ENCODE measurements at regions not wholly inside any gene's neighbourhood (a gene's known extent, or its start where the extent isn't known, plus 50 kb on each side); places are given as distances from the start of the nearest gene placed in this dataset.
"Not testable (repeated sequence)": the region's sequence is repeated elsewhere in the genome, so short reads cannot be mapped to it uniquely, and the experiment has no call there.

DNA sequence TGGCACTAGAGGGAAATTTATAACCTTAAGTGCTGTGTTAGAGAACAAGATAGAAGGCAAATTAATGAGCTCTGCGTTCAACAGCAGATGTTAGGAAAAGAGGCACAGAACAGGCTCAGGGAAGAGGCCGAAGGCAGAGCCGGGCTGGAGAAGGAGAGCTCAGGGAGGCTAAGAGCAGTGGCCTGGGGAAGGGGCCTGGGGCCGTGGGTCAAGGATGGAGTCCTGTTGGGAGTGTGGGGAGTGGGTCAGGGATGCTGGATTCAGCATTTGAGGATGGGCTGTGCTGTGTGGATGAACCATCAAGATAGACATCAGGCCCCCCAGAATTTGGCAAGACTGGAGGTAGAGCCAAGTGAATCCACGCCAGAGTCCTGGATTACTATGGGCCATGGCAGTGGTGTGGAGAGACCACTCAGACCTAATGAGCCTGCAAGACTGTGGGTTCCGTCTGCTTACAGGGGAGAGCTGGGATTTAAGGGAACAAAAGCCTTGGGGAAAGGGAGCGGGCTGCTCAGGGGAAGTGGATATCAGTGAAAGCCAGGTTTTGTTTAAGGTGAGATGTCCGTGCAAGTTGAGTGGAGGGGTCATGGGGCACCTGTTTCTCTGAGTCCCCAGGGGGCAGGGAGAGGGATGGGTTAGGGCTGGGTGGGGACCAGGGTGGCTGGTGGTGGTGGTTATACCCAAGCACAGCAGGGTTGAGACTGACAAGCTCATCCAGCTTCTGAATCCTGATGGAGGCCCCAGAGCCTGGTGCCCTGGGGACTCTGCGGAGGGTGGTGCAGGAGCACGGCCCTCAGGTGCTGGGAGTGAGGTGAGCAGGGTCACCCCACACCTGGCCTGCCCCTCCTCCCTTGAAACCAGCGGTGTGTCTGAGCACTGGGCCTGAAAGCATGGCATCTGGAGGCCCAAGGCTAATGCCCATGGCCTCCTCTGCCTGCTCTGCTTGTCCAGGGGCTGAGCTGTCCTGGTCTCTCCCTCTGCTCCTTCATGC, 101.7 kb downstream of the BMS1 start:
- DNase-seq, result no peak

DNA sequence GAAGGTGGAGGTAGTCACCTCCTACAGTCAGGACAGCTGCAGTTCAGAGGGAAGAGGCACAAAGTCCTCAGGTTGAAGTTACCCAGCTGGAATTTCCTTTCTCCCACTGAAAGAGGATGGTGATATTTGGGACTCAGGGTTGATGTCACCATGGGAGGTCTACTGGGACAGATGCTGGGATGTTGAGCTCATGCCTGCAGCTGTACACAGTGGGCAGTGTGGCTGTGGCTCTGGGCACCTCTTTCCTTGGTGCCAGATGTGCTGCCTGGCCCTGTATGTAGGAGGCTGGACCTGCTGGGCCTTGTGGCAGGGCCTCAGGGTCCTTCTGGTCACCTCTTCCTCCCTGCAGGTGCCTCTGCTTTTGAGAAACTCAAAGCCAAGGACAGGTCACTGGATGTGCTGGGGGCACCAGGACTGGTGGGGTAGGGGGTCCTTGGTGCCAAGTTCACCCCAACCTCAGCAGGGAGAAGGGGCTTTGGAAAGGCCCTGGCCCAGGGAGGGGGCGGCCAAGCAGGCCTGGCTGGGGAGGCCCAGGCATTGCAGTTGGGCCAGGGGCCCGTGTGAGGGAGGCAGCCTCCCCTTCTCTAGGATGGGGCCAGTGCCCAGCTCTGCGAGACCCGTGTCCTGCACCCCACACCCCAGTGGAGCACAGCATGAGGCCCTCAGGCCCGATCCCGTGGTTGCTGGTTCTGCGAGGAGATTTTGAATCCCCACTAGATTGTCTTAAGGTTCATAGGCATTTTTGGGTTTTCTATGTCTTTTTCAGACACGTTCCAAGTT, 103.1 kb downstream of the BMS1 start:
- no peak for DNase-seq

DNA sequence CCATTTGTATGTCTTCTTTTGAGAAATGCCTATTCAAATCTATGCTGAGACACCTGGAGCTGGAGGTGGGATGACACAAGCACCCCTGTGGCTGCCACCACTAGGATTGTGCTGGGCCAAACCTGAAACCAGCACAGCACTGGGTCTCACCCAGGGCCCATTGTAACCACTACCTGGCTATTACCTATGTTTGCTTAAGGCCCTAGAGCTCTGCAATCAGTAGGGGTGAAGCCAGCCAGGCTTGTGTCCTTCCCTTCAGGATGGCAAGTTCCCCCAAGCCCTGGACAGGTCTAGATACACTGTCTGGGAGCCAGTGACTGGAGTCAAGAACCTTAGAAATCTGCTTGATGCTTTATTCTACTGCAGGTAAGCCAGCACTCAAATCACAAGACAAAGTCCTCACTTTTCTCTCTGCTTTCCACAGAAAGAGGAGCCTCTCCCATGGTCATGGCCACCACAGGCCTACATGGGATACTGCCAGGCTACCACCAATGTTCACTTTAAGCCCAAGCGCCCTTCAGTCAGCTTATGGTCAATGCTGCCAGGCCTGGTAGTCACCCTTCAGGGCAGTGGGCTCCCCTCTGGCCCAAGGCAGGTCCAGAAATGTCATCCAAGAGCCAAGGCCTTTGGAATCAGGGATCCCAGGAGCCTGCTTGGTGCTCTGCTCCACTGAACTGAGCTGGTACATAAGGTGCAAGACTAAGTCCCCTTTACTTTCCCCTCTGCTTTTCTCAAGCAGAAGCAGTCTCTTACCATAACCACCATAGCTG, 105.3 kb downstream of the BMS1 start:
- DNase-seq, result no peak

DNA sequence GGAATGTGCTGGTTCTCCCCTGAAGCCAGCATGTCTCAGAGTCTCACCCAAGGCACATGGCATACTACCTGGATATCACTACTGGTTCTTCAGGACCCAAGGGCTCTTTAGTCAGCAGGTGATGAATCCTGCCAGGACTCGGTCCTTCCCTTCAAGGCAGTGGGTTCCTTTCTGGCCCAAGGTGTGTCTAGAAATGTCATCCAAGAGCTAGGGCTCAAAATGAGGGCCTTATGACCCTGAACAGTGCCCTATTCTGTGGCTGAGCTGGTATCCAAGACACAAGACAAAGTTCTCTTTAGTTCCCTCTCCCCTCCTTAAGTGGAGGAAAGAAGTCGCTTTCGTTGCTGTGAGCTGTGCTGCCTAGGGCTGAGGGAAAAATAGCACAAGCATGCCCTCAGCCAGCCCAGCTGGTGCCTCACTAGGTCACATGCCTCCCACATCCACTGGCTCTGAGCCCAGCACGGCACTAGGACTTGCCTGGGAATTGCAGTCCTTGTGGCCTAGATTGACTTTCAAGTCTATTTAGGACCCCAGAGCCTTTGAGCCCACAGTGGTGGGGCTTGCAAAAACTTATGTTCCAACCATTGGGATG, 106.0 kb downstream of the BMS1 start:
- peak; percentile 67 for DNase-seq

DNA sequence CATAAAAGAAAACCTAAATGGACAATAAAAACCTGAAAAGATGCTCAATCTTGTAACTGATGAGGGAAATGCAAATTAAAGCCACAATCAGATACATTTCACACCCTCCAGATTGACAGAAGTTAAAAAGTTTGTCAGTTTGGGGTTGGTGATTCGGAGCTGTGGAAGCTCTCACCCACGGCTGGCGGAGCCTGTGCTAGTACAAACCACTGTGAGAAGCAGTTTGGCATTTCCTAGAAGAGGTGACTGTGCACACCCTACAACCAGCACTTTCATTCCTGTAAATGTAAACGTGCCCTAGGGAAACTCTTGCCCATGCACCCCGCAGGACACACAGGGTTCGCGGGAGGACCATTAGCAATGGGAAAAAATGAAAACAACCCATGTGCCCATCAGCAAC, 114.1 kb downstream of the BMS1 start:
- no peak for DNase-seq

DNA sequence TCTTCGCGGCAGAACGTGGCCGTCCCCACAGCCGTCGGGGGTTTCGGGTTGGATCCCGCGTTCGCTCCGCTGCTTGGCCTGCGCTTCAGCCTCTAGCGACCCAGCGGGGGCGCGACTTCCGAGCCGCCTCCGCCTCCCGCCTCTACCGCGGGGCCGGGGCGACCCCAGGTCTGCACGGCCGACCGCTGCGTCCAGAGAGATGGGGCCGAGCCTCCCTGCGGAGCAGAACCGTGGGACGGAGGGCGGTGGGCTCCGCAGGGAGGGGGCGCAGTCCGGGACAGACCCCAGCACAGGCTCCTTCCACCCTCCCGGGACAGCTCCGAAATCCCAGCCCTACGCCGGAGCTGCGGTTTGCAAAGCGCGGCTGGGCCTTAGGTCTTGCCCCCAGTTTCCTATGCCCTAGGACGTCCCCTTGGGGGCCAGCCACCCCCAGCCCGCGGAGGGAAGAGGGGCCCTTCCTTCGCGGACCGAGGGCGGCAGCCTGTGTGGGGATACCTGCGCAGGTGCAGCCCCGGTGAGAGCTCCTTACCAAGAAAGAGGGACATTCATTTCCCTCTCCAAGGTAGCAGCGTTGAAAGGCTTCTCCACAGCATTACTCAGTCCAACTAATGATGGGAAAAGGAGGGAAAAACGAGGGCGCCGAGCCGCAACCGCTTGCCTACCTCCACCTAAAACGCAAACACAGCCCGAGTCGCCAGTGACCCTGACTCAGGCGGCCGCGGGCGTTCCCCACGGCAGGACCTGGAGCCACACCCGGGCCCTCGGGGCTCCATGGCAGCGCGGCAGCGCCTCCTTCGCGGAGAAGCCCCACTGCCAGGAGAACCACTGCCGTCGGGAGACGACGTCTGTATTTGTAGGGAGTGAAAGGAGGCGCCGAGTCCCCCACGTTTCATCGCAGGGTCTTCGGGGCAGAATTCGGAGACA, 115.7 kb downstream of the BMS1 start:
- no peak for DNase-seq

DNA sequence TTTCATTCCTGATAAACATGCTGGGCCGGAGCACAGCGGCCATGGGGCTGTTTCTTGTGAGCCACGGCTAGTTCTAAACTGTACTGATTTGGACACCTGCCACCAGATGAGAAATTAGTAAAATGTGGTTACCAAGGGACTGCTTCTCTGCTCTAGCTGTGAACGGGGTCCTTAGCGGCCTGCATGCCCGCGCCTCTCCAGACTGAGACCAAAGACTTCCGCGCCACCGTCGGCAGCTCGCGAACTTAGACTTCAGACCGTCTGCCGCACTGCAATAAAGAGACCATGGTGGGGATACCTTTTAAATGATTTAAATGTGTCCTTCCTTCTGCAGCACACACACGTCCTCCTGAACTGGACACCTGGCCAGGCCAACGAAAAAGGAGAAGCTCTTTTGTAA, 116.4 kb downstream of the BMS1 start:
- no peak for DNase-seq

DNA sequence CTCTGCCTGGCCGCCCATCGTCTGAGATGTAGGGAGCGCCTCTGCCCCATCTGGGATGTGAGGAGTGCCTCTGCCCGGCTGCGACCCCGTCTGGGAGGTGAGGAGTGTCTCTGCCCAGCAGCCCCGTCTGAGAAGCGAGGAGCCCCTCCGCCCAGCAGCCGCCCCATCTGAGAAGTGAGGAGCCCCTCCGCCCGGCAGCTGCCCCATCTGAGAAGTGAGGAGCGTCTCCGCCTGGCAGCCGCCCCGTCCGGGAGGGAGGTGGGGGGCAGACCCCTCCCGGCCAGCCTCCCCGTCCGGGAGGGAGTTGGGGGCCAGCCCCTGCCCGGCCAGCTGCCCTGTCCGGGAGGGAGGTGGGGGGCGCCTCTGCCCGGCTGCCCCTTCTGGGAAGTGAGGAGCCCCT, 117.8 kb downstream of the BMS1 start:
- not testable (repeated sequence) for DNase-seq

DNA sequence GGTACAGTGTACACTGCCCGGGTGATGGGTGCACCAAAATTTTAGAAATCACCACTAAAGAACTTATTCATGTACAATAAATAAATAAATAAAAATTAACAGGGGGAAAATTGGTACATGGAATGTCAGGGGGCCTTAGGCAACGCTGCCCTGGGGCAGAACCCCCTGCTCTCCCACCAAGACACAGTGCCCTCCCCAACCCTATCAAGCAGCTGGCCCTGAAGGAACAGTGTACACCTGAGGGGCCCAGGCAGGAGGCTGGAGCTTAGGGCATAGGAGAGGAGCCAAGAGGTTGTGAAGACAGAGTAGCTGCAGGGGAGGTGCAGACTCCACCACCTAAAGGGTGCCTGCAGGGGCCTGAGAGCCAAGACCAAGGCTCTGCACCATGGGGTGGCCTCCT, 128.8 kb downstream of the BMS1 start:
- DNase-seq, result no peak

DNA sequence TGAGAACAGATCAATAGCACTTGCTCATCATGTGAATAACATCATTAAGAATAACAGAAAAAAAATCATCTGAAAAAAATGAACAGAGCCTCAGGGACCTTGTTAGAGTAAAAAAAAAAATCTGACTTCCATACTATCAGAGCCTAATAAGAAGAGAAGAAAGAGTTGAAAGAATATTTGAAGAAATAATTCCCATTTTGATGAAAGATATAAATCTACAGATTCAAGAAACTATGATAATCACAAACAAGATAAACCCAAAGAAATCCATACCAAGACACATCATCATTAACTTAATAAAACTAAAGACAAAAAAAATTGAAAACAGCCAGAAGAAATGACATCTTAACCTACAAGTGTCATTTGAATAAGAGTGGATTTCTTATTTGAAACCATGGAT, 134.4 kb downstream of the BMS1 start:
- no peak for DNase-seq

DNA sequence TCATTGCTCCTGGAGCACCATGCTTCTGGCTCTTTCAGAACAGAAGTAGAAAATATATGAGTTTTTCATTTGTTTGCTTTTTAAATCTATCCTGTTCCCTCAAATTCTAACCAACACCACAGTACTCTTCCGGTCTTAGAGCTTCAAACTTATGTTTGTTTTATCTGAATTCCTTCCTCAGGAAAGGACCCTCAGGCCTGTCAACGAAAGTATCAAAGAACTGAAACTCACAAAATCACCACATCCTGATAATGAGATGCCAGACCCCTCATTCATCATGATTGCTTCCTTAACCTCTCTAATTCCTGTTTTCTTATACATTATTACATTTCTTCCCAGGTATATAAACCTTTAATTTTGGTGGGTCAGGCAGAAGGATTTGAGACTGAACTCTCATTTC, 135.2 kb downstream of the BMS1 start:
- DNase-seq, result no peak

DNA sequence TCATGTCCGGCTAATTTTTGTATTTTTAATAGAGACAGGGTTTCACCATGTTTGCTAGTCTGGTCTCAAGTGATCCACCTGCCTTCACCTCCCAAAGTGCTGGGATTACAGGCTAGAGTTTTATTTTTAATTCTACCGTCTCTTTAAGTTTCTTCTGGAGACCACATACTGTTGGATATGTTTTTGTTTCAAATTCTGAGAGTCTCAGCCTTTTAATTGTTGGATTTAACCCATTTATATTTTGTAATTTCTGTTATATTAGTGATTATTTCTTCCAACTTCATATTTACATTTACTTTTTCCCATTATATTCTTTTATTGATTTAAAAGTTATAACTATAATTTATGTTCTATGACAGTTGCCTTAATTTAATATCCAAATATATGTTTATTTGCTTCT, 139.4 kb downstream of the BMS1 start:
- DNase-seq, result no peak

DNA sequence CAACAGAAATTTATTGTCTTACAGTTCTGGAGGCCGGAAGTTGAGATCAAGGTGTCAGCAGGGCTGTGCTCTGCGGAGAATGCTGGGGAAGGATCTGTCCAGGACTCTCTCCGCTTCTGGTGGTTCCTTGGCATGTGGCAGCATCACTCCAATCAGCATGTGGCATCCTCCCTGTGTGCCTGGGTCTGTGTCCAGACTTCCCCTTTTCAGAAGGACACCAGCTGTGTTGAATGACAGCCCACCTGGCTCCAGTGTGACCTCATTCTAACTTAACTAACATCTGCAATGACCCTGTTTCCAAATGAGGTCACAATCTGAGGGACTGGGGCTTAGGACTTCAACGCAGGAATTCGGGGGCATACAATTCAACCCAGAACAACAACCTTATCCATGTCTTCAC, 141.9 kb downstream of the BMS1 start:
- DNase-seq, result no peak

DNA sequence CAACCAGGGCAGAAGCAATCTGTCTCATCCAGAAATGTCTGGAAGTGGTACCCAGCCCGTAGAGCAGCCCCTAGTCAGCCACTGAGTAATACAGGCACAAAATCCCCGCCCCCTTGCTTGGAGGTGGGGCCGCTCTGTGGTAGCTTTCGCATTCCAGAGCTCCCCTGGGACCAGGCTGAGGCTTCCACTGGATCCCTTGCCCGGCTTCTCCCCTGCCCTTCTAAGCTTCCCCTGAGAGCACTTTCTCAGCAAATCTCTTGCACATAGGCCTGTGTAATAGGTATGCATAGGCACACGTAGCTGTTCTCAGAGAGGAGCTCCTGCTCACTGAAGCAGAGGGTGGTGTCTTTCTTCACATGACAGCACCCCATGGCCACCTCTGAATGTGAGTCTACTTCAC, 144.2 kb downstream of the BMS1 start:
- peak; percentile 37 for DNase-seq

DNA sequence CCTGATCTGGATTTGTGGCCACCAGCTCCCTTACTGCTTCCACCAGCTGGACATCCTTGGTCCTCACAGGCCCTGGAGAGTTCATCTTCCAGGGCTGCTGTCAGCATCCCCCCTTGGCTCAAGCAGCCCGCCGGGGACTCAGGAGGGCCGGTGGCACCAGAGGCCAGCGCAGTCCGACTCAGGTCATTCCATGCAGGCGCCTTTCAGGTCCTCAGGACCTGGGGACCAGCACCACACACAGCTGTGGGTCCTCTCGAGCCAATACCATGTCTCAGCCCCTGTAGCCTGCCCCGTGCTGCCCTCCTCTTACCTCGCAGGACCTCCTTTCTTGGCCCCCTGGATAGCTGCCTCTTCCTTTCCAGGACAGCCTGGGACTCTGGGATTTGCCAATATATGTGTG, 145.5 kb downstream of the BMS1 start:
- DNase-seq, result no peak

DNA sequence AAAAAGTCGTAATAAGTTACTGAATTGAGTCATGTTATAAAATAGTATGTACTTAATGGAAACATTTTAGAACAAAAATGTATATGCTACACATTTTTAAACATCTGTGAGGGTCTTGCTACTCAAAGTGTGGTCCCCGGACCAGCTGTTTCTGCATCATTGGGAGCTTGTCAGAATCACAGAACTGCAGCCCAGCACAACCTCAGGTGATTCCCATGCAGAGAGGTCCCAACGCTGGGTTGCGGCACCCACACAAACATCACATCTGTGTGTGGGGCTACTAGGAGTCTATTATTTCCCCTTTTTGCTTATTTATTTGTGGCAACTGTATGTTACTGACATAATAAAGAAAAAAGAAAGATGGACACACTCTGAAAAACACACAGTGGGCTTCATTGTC, 146.6 kb downstream of the BMS1 start:
- DNase-seq, result no peak

DNA sequence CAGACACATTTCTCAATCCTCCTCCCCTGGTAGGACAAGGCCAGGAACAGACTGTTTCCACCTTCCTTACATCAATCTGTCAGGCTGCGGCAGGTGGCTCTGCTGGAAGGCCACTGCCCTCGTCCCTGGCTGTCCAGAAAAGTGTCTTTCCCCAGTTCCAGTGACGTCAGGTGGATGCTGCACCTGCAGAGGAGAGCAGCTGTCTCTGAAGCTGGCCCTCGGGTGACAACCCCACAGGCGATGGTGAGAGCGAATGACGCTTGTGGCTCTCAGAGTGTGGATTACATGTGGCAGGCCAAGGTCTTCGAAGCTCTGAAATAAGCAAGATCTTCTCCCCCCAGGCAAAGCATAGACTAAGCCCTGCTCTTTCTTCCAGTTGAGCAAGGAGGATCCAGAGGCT, 146.9 kb upstream of the RET start:
- peak; percentile 35 for DNase-seq

DNA sequence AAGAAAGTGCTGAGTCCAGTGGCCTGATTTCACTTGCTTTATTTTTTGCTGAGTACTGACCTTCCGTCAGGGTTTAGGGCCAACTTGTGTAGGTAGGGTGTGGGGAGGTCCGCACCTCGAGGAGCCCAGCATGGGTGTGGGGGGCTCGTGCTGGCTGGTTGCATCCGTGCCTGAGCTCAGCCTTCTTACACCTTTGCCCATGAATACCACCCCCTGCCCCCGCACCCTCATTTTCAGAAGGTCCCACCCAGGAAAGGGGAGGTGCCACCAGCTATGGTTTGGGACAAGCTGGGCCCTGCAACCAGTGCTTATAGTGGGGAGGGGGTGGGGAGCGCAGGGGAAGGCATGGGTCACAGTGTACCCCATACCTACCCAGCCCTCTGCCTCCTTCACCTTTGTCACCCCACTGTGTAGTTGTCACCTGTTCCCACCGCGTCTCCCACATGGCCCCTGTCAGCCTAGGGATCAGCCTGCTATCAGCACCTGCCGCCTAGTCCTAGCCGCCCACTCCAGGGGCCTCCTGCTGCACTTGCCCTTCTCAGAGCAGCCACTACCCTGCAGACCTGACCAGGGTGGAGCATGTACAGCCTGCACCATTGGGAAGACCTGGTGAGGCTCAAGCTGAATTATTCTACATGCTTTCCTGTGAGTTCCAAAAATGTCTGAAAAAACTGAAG, 146.2 kb upstream of the RET start:
- DNase-seq, result peak; percentile 22

DNA sequence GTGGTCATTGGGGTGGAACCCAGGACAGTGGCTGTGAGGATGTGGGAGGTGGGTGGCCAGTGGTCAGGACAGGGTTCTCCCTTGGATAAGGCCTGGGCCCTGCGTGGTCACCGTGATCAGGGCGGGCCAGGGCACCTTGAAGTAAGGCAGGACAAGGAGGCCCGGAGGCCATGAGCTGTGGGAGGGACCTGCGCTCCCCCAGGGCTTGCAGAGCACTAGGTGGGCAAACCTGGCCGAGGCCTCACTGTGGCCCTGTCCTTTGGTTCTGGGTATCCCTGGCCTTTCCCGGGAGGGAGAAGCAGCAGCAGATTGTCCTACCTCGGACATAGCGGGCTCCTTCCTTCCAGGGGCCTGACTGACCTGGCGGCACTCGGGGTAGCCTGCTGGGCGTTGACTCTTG, 144.8 kb upstream of the RET start:
- no peak for DNase-seq

DNA sequence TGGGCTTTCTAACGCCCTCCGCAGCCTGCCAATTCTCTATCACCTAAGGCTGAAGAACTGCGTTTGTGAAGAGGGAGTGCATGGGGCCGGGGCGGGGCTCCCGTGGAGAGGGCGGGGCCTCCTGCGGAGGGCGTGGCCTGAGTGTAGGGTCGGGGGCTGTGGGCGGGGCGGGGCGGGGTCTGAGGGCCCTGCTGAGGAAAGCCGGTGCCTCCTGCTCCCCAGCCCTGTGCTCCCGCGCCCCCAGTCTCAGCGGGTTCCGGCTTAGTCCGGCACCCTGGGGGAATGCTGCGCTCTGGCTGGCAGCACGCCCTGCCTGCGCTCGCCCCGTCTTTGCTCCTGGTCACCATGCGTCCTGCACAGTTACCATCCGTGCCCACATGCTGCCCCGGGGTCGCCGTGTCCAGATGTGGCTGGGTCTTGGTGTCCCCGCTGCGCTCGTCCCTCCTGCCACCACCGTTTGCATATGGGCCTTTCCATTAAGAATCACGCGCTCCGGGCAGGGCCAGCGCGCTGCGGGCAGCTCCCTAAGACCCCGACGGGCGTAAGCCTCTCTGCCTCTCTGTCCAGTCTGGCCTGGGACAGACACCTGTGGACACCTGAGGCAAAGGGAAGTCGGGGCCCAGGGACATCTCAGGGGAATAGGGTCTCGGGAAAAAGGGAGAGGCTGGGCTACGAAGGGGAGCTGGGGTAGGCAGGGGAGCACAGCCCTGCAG, 144.0 kb upstream of the RET start:
- peak; percentile 28 for DNase-seq
